ENCODE measurements at regions not wholly inside any gene's neighbourhood (a gene's known extent, or its start where the extent isn't known, plus 50 kb on each side); places are given as distances from the start of the nearest gene placed in this dataset.

- TF ChIP-seq, protein P1, sequence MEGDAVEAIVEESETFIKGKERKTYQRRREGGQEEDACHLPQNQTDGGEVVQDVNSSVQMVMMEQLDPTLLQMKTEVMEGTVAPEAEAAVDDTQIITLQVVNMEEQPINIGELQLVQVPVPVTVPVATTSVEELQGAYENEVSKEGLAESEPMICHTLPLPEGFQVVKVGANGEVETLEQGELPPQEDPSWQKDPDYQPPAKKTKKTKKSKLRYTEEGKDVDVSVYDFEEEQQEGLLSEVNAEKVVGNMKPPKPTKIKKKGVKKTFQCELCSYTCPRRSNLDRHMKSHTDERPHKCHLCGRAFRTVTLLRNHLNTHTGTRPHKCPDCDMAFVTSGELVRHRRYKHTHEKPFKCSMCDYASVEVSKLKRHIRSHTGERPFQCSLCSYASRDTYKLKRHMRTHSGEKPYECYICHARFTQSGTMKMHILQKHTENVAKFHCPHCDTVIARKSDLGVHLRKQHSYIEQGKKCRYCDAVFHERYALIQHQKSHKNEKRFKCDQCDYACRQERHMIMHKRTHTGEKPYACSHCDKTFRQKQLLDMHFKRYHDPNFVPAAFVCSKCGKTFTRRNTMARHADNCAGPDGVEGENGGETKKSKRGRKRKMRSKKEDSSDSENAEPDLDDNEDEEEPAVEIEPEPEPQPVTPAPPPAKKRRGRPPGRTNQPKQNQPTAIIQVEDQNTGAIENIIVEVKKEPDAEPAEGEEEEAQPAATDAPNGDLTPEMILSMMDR (IDR thresholded peaks at IDR 0.05; ENCODE audit: low read depth, low read length, poor library complexity, severe bottlenecking), result no peak
- TF ChIP-seq EZH2phosphoT487 (IDR thresholded peaks at IDR 0.05; ENCODE audit: borderline replicate concordance, low read length), result no peak
These were observed 364.0 kb upstream of the IL12A start for GRCh38 chr3:159624616-159625015.

Measured in DOHH2 (cell line).